Omental fat pad (tissue), 3 donors: ENCODE measurements at regions not wholly inside any gene's neighbourhood (a gene's known extent, or its start where the extent isn't known, plus 50 kb on each side); places are given as distances from the start of the nearest gene placed in this dataset.

ENCODE experiments used
- ATAC-seq: fragments of 150-250 bp; one replicate; pipeline ENCODE4 v1.9.1; 2016; ENCODE audit warnings: mild to moderate bottlenecking, moderate library complexity; ENCODE audit not compliant: low FRiP score
- DNase-seq: peaks from one replicate; pipeline ENCODE4 v3.0.0-alpha.2; 2019; ENCODE audit warnings: low spot score
- CTCF ChIP-seq, 3 donors: fragments of 450-650 bp; IDR thresholded peaks; one replicate each; pipeline ENCODE4 v1.5.1; 2016 to 2017; ENCODE audit warnings: antibody characterized with exemption in 3 of 3, mild to moderate bottlenecking in 3 of 3, moderate library complexity in 2 of 3

- ATAC-seq (no peak), DNase-seq (no peak)
These were observed 64.3 kb downstream of the NIBAN1 start for GRCh38 chr1:184910005-184910404.

GRCh38 chr1:184909019-184909418, 65.3 kb downstream of the NIBAN1 start:
- DNase-seq (no peak), ATAC-seq (no peak)
- no peak for TF ChIP-seq CTCF (IDR thresholded peaks at IDR 0.05)

More at GRCh38 chr1:184910005-184910404, 64.3 kb downstream of the NIBAN1 start:
- TF ChIP-seq CTCF (IDR thresholded peaks at IDR 0.05) = no peak

- TF ChIP-seq CTCF (IDR thresholded peaks at IDR 0.05) = no peak
- DNase-seq (no peak), ATAC-seq (no peak)
These were observed 65.8 kb downstream of the NIBAN1 start for GRCh38 chr1:184908506-184908905.

GRCh38 chr1:184907500-184907899, 66.8 kb downstream of the NIBAN1 start:
- no peak for ATAC-seq
- DNase-seq = no peak
- no peak for TF ChIP-seq CTCF (IDR thresholded peaks at IDR 0.05)

- ATAC-seq = no peak
- no peak for TF ChIP-seq CTCF (IDR thresholded peaks at IDR 0.05)
- DNase-seq = no peak
These were observed 67.5 kb downstream of the NIBAN1 start for GRCh38 chr1:184906761-184907160.

- DNase-seq (no peak), ATAC-seq (no peak)
- TF ChIP-seq CTCF (IDR thresholded peaks at IDR 0.05) = no peak
These were observed 68.5 kb downstream of the NIBAN1 start for GRCh38 chr1:184905601-184906322.

- ATAC-seq (no peak), DNase-seq (no peak)
- no peak for TF ChIP-seq CTCF (IDR thresholded peaks at IDR 0.05)
These were observed 71.1 kb downstream of the NIBAN1 start for GRCh38 chr1:184903111-184903692.
